HEK293T (cell line): ENCODE measurements at regions not wholly inside any gene's neighbourhood (a gene's known extent, or its start where the extent isn't known, plus 50 kb on each side); places are given as distances from the start of the nearest gene placed in this dataset.

Experiments
- FOXA1 ChIP-seq: fragments of 450-650 bp; IDR thresholded peaks from 2 replicates; pipeline ENCODE4 v1.6.1; 2016; ENCODE audit warnings: mild to moderate bottlenecking
- HDGF ChIP-seq: fragments of 450-650 bp; IDR thresholded peaks from 2 replicates; pipeline ENCODE4 v1.6.1; 2017; ENCODE audit warnings: antibody characterized with exemption, borderline replicate concordance
- LEF1 ChIP-seq: fragments of 450-650 bp; IDR thresholded peaks from 2 replicates; pipeline ENCODE4 v1.6.1; 2017; ENCODE audit warnings: mild to moderate bottlenecking, borderline replicate concordance
- ZNF384 ChIP-seq: fragments of 450-650 bp; IDR thresholded peaks from 2 replicates; pipeline ENCODE4 v1.6.1; 2016

GRCh38 chr12:118633071-118633470, 256.7 kb downstream of the SUDS3 start:
- TF ChIP-seq FOXA1: no peak
- no peak for TF ChIP-seq HDGF
- TF ChIP-seq LEF1: no peak
- TF ChIP-seq ZNF384: no peak
